Left hindlimb (tissue), 1 donor: ENCODE measurements at regions not wholly inside any gene's neighbourhood (a gene's known extent, or its start where the extent isn't known, plus 50 kb on each side); places are given as distances from the start of the nearest gene placed in this dataset.

Source experiments
- DNase-seq: peaks from one replicate; pipeline ENCODE4 v3.0.0-alpha.2; 2018

DNA sequence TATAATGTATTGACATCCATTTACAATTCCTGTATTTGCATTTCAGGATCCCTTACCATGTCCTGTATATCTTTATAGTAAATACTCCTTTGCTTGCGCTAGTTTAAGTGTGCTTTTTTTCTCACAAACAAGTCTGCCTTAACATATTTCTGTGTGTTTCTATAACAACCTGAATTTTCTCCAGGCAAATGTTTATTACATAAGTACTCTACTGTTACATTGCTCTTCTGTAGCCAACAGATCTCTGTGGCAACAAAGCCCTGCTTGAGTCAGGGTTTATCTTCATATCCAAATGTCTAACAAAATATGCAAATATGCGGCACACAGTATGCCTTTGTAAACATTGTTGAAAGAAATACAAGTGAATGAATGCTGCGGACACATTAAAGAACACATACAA is 625.5 kb downstream of the TLL1 start:
- no peak for DNase-seq

DNA sequence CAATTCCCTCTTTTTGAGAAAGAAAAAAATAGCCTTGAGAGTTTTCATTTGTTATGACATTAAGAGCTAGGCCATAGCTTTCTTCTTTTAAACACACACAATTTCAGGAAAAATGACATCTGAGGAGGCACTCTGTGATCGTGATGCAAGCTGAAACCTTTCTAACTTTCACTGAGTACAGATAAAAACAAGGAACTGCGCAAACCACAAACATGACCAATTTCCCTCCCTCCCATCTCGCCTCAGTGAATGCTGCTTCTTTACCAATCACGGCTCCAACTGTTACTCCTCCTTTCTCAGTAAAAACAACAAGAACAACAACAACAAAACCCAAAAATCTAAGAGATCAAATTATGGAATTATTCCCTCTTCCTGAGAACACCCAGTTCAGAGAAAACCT is 626.8 kb downstream of the TLL1 start:
- no peak for DNase-seq

DNA sequence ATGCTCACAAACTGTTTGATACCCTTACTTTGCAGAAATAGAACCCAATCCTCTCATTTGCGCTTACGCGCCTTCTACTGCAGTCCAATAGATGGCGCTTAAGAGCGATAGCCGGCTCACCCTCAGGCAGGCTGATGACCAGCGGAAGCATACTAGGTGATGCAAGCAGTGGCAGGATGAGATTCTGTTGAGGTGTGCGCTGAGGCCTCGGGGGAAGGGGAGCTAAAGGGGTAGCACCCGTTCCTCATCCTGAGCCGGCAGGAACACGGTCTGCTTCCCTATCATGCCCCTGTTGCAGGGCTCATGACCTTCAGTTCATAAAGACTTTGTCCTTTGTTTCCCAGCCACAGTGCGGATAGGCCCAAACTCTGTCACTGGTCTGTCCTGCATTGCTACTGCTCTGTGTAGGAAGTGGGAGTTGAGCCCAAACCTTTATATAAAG is 628.9 kb downstream of the TLL1 start:
- DNase-seq, result no peak

DNA sequence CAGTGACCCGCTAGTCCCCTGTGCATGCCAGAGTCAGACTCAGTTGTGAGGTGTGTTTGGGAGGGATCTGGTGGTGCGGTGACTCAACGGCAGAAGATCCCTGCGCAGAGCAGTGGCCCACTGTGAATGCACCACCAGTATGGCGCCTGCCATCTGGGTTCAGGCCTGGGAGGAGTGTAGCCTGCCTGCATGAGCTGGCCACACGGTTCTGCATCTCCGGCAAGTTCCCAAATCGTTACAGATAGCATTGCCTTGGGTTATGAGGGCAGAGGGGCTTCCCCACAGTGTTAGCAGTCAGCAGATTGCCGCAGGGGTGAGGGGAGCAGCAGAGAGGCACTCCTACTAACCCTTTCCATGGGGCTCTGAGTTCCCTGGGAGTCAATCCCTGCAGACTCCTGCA is 629.6 kb downstream of the TLL1 start:
- DNase-seq, result no peak

DNA sequence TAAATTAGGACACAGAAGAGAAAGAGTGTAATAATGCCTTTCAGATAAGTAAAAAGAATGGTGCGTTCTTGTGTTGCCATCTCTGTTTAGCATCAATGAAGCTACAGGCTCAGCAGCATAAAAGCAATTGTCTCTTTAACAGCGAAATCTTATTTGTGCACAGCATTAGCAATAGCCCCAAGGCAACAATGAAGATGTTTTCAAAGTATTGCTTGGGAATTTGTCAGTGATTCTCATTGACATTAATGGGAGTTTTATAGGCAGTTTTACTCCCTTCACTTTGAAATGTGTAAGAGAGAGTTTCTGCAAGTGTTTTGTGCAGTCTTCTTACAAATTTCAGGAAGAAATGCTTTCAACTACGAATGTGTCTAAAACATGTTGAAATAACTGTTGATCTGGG is 633.0 kb downstream of the TLL1 start:
- DNase-seq, result no peak

DNA sequence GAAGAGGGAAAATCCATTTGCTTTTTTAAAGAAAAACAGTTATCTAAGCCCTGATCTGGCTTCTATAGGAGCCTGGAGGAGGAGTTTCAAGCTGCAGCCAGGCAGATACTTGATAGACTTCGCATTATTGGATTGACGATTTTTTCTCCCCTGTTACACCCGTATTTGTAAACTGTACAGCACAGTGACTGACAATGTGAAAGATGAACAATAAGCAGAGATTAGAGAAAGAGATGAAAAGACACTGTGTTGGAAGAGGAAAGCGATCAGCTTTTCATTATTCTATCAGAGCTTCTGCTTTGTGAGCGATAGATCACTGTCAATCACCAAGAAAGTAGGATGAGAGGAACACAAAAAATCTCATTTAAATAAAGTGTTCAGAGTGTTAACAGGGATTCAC is 639.2 kb downstream of the TLL1 start:
- no peak for DNase-seq

DNA sequence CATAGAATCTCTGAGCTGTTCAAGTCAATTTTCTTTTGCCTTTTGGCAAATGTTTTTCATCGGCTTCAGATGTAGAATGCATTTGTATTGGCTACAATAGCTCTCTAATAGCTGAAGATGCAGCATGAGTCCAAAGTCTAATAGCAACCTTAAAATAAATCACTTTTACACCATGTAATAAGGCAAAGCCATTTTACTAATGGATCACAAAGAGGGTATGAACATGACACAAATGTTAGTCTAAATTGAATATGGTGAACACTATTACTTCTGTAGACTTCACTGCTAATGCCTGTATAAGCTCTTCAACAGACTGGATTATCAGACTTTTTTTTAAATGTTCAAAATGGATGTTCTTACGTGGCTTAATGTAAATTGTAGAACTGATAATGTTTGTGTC is 645.3 kb downstream of the TLL1 start:
- DNase-seq, result no peak

DNA sequence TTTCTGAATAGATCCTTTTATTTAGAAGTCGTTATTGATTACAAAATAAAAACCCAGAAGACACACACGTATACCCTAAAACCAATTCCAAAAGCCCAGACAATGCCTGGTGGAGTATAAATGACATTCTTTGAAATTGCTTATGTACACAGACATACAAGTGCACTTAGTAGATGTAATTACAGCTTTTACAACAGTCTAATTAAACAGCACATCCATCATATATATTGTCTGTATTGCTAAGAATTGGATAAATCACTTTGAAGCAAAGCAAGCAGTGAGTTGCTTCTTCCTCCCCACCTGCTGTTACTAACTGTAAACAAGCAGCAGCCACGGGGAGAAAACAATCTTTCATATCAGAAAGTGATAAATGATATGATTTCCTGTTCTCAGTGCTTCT is 645.7 kb downstream of the TLL1 start:
- no peak for DNase-seq

DNA sequence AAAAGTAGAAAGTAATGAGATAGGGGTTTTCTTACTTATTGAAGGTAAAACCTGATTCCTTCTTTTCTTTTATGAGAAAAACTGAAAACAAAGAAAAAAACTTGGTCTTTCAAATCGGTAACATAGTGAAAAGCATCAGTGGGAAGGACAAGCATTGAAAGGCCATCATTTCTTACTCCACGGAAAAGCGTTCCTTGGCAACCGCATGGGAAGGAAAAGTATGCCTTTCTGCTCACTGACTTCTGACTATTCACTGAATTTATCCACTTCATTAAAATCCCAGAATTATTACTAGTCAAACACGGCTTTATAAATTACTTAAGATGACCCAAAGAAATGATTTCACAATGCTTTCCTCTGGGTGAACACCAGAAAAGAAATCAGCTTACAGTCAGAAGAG is 646.7 kb downstream of the TLL1 start:
- no peak for DNase-seq

DNA sequence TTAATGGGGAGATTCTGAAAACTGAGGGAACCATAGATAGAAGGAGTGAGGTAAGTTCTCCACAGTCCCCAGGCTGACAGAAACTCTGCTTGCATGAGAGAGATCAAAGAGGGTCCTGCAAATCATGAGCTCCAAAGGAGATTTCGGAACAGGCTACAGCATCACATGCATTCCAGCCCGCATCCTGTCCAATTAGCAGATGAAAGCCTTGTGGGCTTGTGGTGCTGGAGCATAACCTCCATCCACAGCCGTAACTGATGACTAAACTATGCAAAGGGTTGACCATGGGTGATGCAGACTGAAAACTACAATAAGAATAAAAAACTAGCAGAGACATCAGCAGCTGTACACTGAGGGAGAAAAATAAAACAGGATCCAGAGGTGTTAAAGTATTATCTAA is 654.5 kb downstream of the TLL1 start:
- DNase-seq, result no peak

DNA sequence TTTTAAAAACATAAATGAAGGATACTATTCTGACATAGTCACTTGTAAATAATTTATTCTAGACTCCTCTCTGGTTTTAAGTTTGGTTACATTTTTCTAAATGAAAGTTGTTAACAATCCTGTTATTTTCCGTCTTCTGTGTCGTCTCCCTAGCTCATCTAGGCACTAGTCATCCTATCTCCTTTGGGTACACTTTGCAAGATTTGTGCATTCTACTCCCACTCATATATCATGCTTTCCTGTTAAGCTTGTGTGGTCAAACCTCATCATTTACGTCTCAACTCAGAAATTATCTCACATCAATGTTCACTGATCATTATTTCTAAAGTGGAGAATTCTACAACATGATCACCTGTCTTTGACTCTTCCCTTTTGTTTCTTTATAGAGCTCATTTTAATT is 658.7 kb downstream of the TLL1 start:
- no peak for DNase-seq

DNA sequence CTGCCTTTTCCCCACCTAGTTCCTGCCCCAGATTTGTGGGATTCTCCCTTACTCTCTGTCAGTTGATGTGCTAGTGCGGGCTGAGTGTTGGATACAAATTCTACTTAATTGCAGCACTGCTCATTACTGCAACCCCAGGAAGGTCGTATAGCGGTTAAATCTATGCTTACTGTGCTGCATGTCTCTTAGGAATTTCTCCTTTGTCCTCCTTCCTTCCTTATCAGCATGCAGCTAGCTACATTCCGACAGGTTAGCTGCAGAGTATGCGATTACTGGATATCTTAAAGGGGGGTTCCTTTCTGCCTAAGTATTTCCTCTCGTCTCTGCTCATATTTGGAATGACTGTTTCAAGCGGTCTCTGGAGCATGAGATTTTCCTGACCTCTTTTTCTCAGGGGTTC is 662.8 kb downstream of the TLL1 start:
- DNase-seq, result no peak

DNA sequence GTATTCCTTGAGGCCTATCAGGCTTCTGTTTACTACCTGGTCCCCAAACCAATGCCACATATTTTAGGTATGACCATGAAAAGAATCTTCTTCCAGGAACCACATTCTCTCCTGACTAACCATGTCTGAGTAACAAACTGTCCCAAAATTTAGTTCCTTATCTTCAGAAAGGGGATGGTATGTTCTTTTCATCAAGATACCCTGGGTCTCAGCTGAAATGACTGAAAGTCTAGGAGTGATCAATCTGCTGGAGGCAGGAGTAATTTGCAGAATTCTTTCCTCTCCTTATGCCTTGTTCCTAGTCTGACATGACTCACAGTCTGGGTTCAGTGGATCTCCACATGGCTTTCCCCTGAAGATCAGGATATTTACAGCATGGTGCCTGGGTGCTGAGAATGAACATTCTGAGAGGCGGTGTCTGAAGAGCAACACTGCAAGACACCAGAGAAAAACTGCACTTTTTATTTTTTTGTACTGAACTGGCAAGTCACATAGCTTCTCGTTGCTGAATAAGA is 665.5 kb downstream of the TLL1 start:
- no peak for DNase-seq

DNA sequence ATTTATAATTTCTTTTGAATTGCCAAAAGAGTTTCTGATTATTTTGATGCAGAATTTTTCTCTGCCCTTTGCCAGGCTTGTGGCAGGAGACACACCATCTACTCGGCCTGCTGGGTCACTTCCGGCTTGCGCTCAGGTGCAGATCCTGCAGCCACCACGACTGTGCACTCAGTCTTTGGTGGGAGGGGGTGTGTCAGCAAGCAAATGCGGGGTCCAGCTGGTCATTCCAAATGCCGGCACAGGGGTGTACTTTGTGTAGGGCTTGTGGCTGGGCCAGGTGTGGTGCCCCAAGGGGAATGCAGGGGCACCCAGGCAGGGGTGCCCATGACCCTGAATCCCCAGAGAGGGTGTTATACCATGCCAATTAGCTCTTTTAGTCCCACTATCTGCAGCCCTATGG is 673.0 kb downstream of the TLL1 start:
- DNase-seq, result no peak

DNA sequence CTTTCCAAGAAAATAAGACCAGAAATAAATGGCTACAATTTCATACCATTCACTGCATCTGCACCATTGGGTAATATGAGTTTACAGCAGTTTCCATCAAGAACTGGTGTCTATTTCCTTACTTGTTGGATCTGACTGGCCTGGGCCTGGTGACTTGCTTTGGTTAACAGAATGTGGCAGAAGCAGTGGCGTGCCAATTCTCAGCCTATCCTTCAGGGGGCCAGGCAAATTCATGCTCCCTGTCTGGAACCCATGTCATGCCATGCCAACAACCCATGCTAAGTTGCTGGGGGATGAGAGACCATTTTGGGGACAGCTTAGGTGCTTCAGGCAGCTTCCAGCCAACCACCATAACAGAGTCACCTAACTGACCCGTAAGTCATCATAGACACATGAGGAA is 656.7 kb downstream of the SPOCK3 start:
- no peak for DNase-seq

DNA sequence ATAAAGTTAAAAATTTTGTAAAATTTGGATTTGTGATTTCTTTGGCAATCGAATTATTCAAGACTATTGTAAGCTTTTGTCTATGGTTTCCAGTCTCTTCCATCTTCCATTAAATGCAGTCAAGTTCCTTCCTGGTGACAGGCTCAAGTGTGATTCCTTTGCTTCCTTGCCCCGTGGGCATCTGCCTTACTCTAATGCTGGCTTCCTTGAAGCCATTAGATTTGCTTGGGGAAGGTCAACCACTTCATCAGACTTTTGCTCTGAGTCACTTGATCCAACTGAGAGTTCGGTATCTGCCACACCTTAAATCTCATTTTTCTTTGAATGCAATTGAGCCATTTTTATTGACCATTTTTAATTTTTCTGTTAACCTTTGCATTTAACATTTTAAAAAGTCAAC is 648.8 kb downstream of the SPOCK3 start:
- DNase-seq, result no peak

DNA sequence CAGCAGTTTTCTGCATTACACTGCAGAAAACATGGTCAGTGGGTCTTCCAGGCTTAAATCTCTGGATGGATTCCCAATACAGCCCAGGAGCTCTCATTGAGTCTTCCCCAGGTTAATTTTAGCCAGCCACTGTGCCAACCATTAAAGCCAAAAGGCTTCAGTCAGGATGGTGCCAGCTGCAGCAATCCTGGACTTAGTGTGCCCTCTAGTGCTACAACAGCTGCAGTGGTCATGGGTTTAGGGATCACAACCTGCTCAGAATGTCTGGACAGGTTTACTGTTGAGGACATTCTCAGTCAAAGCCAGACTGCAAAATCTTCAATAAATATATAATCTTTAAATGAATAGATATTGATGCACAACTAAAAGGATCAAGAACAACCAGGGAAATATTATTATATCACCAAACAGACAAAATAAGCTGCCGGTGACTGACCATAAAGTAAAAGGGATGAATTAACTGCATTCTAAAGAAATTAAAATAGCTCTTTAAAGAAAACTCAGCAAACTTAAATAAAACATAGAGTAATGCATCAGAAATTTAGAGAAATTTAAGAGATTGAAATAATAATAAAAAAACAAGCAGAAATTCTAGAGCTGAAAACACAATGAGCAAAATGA is 639.9 kb downstream of the SPOCK3 start:
- no peak for DNase-seq

DNA sequence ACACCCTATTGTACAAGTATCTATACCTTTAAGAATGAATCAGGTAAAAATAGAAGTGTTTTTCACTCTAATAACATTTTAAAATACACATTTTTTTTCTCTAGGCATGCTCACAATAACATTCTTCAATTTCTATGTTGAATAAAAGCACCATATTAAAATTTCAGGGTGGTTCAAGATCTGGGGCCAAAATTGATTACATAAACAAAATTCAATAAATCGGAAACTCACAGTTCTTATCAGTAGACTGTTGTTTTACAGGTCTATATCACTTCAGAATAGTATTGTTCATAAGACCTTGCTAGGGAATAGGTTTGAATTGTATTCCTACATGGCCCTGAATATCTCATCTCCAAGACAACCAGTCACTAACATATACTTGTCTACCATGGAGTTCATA is 634.0 kb downstream of the SPOCK3 start:
- no peak for DNase-seq

DNA sequence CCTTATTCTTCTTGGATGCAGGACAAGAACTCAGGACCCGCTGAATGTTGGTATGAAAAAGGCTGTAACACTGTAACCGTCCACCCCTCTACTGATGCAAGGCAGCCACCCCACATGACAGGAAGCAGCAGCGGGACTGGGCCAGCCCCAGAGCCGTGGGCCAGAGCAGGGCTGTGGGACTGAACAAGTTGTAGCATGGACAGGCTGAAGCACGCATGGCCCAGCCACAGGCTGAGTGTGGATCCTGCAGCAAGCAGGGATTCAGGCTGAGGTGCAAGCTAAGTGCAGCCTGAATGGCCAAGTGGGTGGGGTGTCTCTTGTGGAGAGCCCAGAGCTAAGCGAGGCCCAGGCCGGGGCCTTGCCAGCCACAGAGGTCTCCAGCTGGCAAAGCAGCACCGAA is 632.2 kb downstream of the SPOCK3 start:
- DNase-seq, result no peak

DNA sequence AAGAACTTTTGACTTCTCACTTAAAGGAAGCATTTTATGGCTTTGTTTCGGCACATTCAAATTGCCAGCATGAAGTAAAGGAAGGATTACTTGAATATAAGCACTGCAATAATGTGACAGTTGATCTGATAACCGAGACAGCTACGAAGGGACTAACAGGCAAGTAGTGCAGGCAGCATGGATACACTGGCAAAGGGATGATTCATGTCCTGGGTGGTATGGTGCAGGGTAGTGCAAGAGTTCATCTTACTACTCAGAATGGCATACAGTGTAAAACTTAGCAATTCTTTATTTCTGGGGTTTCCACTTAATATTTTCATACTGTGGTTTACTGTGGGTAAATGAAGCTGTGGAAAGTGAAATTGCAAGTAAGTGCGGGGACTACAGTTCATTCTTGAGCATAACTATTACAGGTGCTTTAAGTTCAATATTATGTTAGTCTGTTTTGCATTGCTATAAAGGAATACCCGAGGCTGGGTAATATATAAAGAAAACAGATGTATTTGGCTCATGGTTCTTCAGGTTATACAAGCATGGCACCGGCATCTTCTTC is 611.8 kb downstream of the SPOCK3 start:
- no peak for DNase-seq

DNA sequence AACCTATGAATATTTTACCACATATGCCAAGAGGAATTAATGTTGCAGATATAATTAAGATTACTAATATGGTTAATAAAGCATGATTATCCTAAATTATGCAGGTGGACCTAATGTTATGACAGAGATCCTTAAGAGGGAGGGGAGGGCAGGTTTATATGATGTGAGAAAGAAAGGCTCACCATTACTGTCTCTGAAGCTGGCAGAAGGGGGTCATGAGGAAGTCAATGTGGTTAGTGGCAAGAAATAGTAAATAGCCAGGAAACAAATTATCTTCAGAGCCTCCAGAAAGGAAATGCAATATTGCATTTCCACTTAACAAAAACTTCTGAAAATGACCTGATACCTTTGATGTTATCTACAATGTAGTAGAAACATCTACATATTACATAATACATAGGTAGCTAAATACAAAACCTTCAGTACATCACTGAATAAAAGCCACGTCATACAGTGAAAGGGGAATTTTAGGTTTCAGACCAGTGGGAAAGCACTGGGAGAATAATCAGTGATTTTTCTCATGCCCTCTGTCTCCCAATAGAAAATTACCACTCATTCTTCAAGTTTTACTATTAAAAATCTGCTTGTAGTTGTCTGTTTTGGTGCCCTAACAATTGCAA is 609.2 kb downstream of the SPOCK3 start:
- no peak for DNase-seq

DNA sequence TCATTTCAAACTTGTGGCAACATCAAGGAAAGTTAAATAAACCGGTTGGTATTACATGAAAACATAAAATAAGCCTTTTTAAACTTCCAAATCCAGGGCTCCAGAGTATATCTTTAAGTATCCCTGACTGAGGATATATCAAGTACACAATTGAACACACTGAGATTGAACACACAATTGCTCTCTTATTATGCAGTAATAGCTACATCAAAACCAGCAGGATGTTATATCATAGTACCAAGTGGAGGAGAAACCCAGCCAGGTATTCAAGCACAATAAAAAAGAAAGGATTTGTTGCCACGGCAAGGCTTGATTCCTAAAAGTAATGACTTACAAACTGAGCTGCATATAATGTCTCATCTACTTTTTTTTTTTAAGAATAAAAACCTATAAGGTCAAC is 605.8 kb downstream of the SPOCK3 start:
- DNase-seq, result no peak

DNA sequence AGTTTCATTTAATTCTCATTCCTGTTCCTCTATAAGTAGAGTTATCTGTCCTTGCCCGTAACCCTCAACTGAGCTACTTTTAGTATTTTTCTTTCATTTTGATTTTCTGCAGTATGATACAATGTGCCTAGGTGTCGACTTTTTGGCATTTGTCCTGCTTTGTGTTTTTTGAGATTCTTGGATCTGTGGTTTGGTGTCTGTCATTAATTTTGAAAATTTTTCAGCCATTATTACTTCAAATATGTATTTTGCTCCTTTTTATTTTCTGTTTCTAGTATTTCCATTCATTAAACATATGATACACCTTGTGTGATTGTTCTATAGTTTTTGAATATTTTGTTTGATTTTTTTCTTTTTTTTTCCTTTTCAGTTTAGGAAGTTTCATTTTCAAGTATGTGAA is 598.9 kb downstream of the SPOCK3 start:
- DNase-seq, result no peak

DNA sequence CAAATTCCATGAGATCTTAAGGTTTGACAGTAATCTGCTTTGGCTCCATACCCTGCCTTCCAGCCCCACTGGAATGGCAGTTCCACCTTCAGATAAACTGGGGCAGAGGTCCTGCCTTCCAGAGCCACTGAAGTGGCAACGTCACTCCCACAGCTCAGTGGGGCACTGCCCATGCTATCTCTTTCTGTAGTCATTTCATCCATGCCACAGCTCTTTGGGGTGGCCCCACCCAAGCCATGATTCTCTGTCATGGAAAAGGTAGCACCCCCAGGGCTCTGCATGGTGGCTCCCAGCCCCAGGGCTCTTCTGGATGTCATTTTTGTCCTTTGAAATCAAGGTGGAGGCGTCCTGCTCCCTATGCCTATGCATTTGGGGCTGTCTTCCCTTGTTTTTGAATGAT is 596.5 kb downstream of the SPOCK3 start:
- DNase-seq, result no peak

DNA sequence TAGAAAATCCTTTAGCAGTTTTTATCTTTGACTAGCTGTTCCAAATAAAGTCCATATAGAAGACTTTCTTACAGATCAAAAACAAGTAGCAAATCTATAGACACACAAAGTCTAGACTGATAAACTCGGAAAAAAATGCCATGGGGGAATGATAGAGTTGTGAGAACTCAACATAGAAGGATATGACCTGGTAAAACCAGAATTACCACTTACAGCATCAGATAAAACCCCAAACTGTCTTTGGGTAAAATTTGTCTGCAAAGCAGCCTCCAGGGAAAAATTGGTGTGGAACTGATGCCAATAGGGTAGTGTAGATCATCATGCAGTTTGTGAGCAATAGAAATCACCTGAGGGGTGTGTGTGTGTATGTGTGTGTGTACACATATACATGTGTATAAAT is 579.1 kb downstream of the SPOCK3 start:
- no peak for DNase-seq
